GM21723 (cell line): ENCODE measurements at regions not wholly inside any gene's neighbourhood (a gene's known extent, or its start where the extent isn't known, plus 50 kb on each side); places are given as distances from the start of the nearest gene placed in this dataset.

Experiments used
- ATAC-seq: cut with Tn5 transposase; IDR thresholded peaks from one replicate; pipeline ENCODE4 v1.9.1; 2021; ENCODE audit warnings: mild to moderate bottlenecking, moderate library complexity; ENCODE audit not compliant: unreplicated experiment

GRCh38 chr20:11195899-11196558 lies 522.2 kb upstream of the JAG1 start:
- ATAC-seq, result no peak

GRCh38 chr20:11197851-11198250 lies 524.1 kb upstream of the JAG1 start:
- ATAC-seq, result no peak

- ATAC-seq, result no peak
Measured at GRCh38 chr20:11200423-11200822, 526.6 kb upstream of the JAG1 start.

DNA sequence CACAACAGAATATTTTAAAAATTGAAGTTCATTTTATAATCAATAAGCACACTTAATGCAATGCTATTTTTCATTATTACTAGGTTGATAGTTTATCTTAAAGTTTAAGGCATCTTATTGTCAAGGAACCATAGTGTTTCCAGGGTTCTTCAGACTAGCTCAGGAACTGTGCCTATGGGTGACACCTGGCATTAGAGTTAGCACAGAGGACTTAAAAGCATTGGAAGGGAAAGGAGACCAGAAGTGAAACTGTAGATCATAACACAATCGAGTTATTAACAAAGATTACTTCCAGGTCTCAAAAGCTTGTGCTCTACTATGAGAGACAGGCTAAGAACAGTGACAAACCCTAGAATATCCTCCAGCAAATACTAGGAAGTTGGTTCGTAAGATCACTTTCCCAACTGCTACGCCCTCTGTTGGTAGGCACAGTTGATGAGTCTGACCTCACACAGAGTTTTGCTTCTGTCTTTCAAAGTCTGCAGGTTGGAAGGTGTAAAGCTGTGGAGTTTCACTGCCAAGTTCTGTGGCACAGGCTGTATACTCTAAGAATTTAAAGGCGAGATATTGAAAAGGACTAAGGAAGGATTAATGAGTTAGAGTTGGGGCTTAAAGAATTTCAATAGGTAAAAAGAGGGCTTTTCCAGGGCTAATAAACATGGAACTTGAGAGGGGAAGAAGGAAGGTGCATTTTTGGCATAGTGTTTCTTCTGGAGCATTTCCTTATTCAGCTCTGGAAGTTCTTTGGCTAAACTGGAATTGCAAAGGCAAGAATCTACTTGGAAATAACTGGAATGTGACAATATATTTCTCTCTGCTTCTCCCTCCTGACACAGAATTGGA lies 531.3 kb upstream of the JAG1 start:
- ATAC-seq, result peak; percentile 86

GRCh38 chr20:11205769-11206362 lies 532.1 kb upstream of the JAG1 start:
- no peak for ATAC-seq

DNA sequence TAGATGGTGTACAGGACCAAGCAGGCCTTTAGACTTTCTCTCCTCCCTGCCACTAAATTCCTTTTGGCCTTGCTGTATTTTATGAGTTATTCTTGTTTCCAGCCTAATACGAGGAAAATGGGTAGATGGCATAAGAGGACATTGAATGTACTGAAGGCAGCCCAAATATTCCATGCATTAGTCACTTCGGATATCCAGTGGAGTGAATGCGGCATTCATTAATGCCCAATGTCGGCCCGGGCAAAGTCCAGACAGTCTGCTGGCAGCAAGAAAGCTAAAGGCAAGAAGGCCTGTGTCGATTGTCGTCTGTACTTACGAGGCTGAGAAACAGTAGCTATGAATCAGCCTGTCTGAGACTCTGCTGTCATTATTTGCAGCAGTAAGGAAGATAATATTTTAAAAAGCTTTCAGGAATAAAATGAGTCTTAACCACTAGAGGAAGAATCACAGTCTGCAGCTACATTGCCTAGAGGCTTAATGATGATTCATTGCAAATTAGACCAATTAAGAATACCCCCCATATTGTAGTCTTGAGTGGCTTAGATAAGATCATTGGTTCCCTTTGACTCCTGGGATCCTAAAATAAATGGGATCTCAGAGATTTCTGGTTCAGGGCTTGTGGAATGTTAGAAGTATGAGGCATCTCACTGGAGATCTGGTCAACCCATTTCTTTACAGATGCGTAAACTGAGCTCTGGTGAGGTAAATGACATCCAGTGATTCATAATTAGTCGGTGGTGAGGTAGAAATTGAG lies 534.1 kb upstream of the JAG1 start:
- no peak for ATAC-seq

DNA sequence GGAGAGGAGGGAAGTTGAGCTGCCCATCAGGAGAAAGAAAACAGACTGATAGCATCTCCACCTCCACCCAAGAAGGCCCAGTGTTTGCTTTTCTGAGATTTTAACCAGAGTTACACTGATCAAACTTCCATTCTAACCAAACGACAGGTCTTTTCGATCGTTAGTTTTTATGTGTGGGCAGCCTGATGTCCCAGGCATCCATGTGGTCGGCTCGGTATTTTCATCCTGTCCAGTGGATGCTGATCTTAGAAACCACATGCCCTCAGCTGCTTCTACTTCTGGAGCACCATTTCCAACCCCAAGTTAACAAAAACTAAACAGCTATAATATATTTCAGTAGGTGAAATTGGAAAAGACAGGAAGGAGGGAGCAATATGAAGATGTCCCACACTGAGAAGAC lies 536.8 kb upstream of the JAG1 start:
- ATAC-seq, result no peak

- no peak for ATAC-seq
Measured at GRCh38 chr20:11212272-11212671, 538.5 kb upstream of the JAG1 start.

- ATAC-seq, result no peak
Measured at GRCh38 chr20:11212902-11213301, 539.1 kb upstream of the JAG1 start.

DNA sequence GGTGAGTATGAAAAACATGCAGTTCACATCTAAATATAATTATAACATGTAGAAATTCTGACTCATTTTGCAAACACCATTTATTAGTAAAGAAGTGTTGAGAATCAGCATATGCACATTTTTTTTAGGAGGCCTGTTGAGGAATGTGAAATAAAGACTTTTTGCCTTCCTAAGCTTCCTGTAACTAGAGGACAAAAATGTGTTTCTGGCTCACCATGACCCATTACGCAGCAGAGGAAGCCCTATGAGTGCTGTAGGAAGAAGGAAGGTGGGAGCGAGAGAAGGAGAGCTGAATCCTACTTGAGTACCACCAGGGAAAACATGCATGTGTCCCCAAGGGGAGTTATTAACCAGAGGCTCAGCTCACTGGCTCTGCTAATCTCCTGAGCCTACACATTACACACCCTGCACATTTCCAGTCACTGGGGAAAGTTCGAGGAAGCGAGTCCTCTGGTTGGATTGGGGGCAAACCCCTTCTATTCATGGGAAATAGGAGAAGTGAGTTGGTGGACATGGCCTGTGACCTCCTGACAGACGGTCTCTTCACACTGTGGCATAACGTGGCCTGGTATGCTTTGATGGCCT lies 540.5 kb upstream of the JAG1 start:
- ATAC-seq, result no peak

GRCh38 chr20:11216451-11217314 lies 542.9 kb upstream of the JAG1 start:
- ATAC-seq, result no peak

GRCh38 chr20:11217326-11218172 lies 543.8 kb upstream of the JAG1 start:
- ATAC-seq, result no peak

DNA sequence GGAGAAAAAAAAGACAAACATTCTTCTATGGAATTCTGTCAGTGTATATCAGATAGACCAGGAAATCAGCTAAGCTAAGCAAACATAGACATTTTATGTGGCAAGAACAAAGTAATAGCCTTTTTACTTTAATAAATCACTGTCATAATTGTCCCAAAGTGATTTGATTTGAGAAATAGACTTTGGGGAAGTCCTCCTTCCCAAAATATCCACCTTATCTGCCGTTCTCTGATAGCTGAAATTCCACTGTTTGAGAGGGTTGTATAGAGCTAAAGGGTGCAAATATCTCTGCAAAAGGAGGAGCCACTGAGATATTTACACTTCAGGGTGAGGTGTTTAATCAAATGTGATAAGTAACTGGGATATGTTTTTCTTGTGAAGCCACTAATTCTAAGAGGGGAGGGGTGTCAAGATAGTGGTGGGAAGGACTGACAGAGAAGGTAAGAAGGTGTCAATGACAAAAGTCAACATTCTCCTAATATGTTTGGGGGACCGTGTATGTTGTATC lies 544.4 kb upstream of the JAG1 start:
- no peak for ATAC-seq

- no peak for ATAC-seq
Measured at GRCh38 chr20:11219192-11219591, 545.4 kb upstream of the JAG1 start.

GRCh38 chr20:11221046-11221445 lies 547.2 kb upstream of the JAG1 start:
- ATAC-seq, result no peak

GRCh38 chr20:11222243-11222642 lies 548.4 kb upstream of the JAG1 start:
- no peak for ATAC-seq

DNA sequence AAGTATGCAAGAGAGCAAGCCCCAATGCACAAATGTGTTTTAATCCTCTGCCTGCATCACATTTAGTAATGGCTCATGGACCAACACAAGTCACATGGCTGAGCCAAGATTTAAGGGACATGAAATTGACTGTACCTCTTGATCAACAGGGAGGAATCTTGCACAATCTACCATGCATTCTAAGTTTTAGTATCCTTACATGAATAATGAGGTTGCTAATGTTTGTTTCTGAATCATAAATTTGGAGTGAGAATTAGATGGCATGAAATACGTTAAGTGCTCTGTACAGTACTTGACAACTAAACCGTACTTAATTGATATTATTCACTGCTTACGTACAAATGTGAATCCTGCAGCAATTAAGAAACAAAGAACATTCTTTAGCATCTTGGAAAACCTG lies 553.8 kb upstream of the JAG1 start:
- no peak for ATAC-seq

- ATAC-seq, result no peak
Measured at GRCh38 chr20:11229772-11230171, 556.0 kb upstream of the JAG1 start.

- ATAC-seq, result no peak
Measured at GRCh38 chr20:11230999-11231398, 557.2 kb upstream of the JAG1 start.
